PC-9 (cell line): ENCODE measurements at regions not wholly inside any gene's neighbourhood (a gene's known extent, or its start where the extent isn't known, plus 50 kb on each side); places are given as distances from the start of the nearest gene placed in this dataset.

Source experiments
- BruUV-seq: library from RNA; stranded (reverse); fragments of 400-500 nt; replicated peaks from 2 replicates; lab custom pipeline; 2021; lab: Mats Ljungman, UMichigan
- CTCF ChIA-PET: fragments of 300-600 bp; sonication (Branson Sonifier 250); formaldehyde crosslinking; loops from one replicate; lab custom pipeline; 2022; ENCODE audit warnings: antibody characterized with exemption; lab: Charles Lee
- POLR2A ChIA-PET: fragments of 300-600 bp; sonication (Branson Sonifier 250); formaldehyde crosslinking; loops from one replicate; lab custom pipeline; 2022; ENCODE audit warnings: antibody characterized with exemption; ENCODE audit not compliant: unreplicated experiment; lab: Charles Lee
- DNase-seq, 2 experiments: peaks; one replicate each; pipeline versions ENCODE4 v3.0.0 to v3.0.0-alpha.2; 2015 to 2022; ENCODE audit warnings: mixed read lengths in 1 of 2
- H2AFZ ChIP-seq: fragments of 200-600 bp; sonication (generic); 2 replicates; pipeline ENCODE4 v1.8.1; 2017; ENCODE audit warnings: antibody characterized with exemption
- H3F3A ChIP-seq: fragments of 200-600 bp; sonication (generic); 2 replicates; pipeline ENCODE4 v1.8.1; 2017; ENCODE audit warnings: antibody characterized with exemption, mild to moderate bottlenecking, low read depth; ENCODE audit not compliant: insufficient read depth
- H3K27ac ChIP-seq: fragments of 200-600 bp; sonication (generic); 2 replicates; pipeline ENCODE4 v1.6.1; 2016; ENCODE audit warnings: mixed run types
- H3K27me3 ChIP-seq: fragments of 200-600 bp; sonication (generic); 2 replicates; pipeline ENCODE4 v1.6.1; 2016; ENCODE audit warnings: low read depth, mixed run types; ENCODE audit not compliant: insufficient read depth
- H3K36me3 ChIP-seq: fragments of 200-600 bp; sonication (generic); 2 replicates; pipeline ENCODE4 v1.6.1; 2016; ENCODE audit warnings: low read depth, mixed run types
- H3K4me1 ChIP-seq: fragments of 200-600 bp; sonication (generic); replicated peaks from 2 replicates; pipeline ENCODE4 v1.6.1; 2016; ENCODE audit warnings: mixed run types; ENCODE audit not compliant: insufficient read depth
- H3K4me2 ChIP-seq: fragments of 200-600 bp; sonication (generic); 2 replicates; pipeline ENCODE4 v1.6.1; 2017; ENCODE audit warnings: mixed run types
- H3K4me3 ChIP-seq: fragments of 200-600 bp; sonication (generic); 2 replicates; pipeline ENCODE4 v1.6.1; 2016; ENCODE audit warnings: mixed run types
- H3K79me2 ChIP-seq: fragments of 200-600 bp; sonication (generic); 2 replicates; pipeline ENCODE4 v1.6.1; 2017; ENCODE audit warnings: low read depth, mixed run types
- H3K9me2 ChIP-seq: fragments of 200-600 bp; sonication (generic); 2 replicates; pipeline ENCODE4 v1.8.1; 2017; ENCODE audit warnings: mild to moderate bottlenecking; ENCODE audit not compliant: insufficient read depth
- H3K9me3 ChIP-seq: fragments of 200-600 bp; sonication (generic); 2 replicates; pipeline ENCODE4 v1.8.1; 2016; ENCODE audit warnings: low read depth; ENCODE audit not compliant: insufficient read depth
- H4K20me1 ChIP-seq: fragments of 200-600 bp; sonication (generic); 2 replicates; pipeline ENCODE4 v1.8.1; 2017; ENCODE audit not compliant: insufficient read depth
- EZH2 ChIP-seq: fragments of 200-600 bp; sonication (generic); IDR thresholded peaks from 2 replicates; pipeline ENCODE4 v1.8.0; 2017; ENCODE audit warnings: antibody characterized with exemption, low read depth
- intact Hi-C: fragments of 100-400 bp; cut with micrococcal nuclease; formaldehyde crosslinking; loops from one replicate; pipeline ENCODE4 v1.10.0; 2022; ENCODE audit not compliant: unreplicated experiment
- TF ChIP-seq, protein P1 (sequence below): fragments of 200-600 bp; sonication (generic); conservative IDR thresholded peaks from 2 replicates; pipeline ENCODE4 v1.6.1; 2017; ENCODE audit warnings: mixed run types, antibody characterized with exemption, mild to moderate bottlenecking, moderate library complexity

DNA sequence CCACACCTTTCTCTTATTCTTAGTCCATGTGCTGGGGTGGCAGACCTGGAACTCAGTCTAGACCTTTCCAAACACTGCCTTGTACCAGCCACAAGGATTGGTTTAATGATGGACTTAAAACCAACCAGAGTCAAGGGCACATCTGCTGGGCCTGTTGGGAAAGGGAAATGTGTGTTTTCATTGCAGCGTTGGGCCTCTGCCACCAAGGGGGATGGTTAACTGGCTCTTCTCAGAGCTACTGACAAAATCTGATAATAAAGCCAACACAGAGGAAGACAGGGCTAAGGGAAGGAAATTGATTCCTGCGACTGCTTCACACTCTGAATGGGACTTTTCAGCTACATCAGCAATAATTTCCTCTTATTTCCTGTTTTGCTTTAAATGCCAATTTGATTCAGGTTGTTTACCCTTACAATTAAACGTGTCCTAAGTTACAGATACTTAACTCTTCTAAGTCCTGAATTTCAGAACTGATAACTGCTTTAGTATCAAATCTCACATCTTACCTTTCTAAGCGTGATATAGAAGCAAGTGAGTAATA lies 68.4 kb upstream of the MALRD1 start:
- H2AFZ ChIP-seq = no peak overlapping the region
- no peaks in the 10 kb centered on the region for H3K9me2 ChIP-seq
- no peaks in the 10 kb centered on the region for H3K27me3 ChIP-seq
- H3K36me3 ChIP-seq = no peaks in the 10 kb centered on the region
- BruUV-seq = no TSS peak
- no peak overlapping the region for H3K4me2 ChIP-seq
- H3K79me2 ChIP-seq = no peaks in the 10 kb centered on the region
- H3F3A ChIP-seq = no peaks in the 10 kb centered on the region
- no peaks in the 10 kb centered on the region for H3K4me1 ChIP-seq
- ChIA-PET CTCF (interaction anchor here (0.7 kb wide), 1 partner anchor 815 kb away, joined by 5 read pairs; no protein-coding TSS in a partner anchor), POLR2A (no interaction called here)
- H3K9me3 ChIP-seq = no peaks in the 10 kb centered on the region
- intact Hi-C loops = no loop called here
- no peak overlapping the region for H3K4me3 ChIP-seq
- no peak overlapping the region for H3K27ac ChIP-seq
- TF ChIP-seq EZH2 = no peak
- TF ChIP-seq, protein P1, sequence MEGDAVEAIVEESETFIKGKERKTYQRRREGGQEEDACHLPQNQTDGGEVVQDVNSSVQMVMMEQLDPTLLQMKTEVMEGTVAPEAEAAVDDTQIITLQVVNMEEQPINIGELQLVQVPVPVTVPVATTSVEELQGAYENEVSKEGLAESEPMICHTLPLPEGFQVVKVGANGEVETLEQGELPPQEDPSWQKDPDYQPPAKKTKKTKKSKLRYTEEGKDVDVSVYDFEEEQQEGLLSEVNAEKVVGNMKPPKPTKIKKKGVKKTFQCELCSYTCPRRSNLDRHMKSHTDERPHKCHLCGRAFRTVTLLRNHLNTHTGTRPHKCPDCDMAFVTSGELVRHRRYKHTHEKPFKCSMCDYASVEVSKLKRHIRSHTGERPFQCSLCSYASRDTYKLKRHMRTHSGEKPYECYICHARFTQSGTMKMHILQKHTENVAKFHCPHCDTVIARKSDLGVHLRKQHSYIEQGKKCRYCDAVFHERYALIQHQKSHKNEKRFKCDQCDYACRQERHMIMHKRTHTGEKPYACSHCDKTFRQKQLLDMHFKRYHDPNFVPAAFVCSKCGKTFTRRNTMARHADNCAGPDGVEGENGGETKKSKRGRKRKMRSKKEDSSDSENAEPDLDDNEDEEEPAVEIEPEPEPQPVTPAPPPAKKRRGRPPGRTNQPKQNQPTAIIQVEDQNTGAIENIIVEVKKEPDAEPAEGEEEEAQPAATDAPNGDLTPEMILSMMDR = no peak
- DNase-seq = no peak
- H4K20me1 ChIP-seq = no peaks in the 10 kb centered on the region

DNA sequence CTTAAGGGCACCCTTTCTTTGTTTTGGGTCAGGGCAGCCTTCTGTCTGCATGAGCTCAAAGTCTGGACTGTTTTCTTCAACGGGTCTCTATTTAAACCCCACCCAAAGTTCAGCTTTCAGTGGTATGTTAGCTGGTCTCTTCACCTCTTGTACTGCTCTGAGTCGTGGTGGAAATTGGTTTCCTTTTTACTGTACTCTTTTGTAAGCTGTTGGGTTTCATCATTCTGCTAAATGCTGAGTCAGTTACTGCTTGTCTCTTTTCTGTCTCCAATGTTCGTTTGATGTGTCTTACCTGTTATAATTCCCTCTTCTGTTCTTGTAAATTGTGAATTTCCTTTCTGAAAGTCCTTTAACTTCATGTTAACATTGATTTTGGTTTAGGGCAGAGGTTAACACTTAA lies 64.1 kb upstream of the MALRD1 start:
- BruUV-seq = no TSS peak
- H3K79me2 ChIP-seq = no peaks in the 10 kb centered on the region
- no peak overlapping the region for H2AFZ ChIP-seq
- no peaks in the 10 kb centered on the region for H3F3A ChIP-seq
- TF ChIP-seq EZH2 = no peak
- TF ChIP-seq, protein P1 = no peak
- no peak for DNase-seq
- no peaks in the 10 kb centered on the region for H3K9me2 ChIP-seq
- no peaks in the 10 kb centered on the region for H3K36me3 ChIP-seq
- no peaks in the 10 kb centered on the region for H4K20me1 ChIP-seq
- H3K4me3 ChIP-seq = no peak overlapping the region
- H3K4me1 ChIP-seq = no peaks in the 10 kb centered on the region
- POLR2A ChIA-PET = no interaction called here
- H3K27ac ChIP-seq = no peak overlapping the region
- H3K9me3 ChIP-seq = no peaks in the 10 kb centered on the region
- H3K27me3 ChIP-seq = no peaks in the 10 kb centered on the region
- no peak overlapping the region for H3K4me2 ChIP-seq
- intact Hi-C loops = no loop called here
- CTCF ChIA-PET = no interaction called here

DNA sequence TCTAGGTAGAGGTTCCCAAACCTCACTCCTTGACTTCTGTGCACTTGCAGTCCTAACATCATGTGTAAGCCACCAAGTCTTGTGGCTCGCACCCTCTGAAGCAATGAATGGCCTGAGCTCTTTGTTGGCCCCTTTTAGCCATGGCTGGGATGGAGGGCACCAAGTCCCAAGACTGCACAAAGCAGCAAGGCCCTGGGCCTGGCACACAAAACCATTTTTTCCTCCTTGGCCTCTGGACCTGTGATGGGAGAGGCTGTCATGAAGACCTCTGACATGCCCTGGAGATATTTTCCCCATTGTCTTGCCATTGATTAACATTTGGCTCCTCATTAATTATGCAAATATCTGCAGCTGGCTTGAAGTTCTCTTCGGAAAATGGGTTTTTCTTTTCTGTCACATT lies 60.3 kb upstream of the MALRD1 start:
- no peak overlapping the region for H3K4me2 ChIP-seq
- intact Hi-C loops = no loop called here
- BruUV-seq = no TSS peak
- no peaks in the 10 kb centered on the region for H4K20me1 ChIP-seq
- H3K27me3 ChIP-seq = no peaks in the 10 kb centered on the region
- H3K4me3 ChIP-seq = no peak overlapping the region
- H2AFZ ChIP-seq = no peak overlapping the region
- no peaks in the 10 kb centered on the region for H3K9me3 ChIP-seq
- no peaks in the 10 kb centered on the region for H3K36me3 ChIP-seq
- no peak for TF ChIP-seq EZH2
- TF ChIP-seq, protein P1 = no peak
- ChIA-PET POLR2A (no interaction called here), CTCF (no interaction called here)
- no peaks in the 10 kb centered on the region for H3K79me2 ChIP-seq
- H3K4me1 ChIP-seq = no peaks in the 10 kb centered on the region
- no peak overlapping the region for H3K27ac ChIP-seq
- no peaks in the 10 kb centered on the region for H3K9me2 ChIP-seq
- no peak for DNase-seq
- H3F3A ChIP-seq = no peaks in the 10 kb centered on the region
